ENCODE measurements at regions not wholly inside any gene's neighbourhood (a gene's known extent, or its start where the extent isn't known, plus 50 kb on each side); places are given as distances from the start of the nearest gene placed in this dataset.

DNA sequence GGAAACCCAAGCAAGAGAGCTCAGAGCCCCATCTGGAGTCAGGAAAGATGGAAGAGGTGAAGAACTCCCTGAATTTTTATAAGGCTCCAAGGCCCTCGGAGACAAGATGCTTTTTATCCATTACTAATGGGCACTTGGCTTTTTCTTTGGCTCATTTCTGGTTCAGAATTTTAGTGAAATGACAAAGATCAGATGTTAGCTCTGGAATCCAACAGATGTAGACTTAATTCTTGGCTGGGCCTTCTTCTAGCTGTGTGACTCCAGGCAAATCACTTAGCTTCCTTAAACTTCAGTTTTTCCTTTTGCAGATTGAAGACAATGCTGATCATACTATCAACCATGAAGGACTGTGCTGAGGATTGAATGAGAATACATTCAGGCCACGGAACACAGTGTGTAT lies 85.2 kb downstream of the HRH4 start:
- H3K4me3 Mint-ChIP-seq (ENCODE audit: low read depth, unreplicated experiment) = no peak overlapping the region
- DNase-seq = no peak
- peaks cover 35% of the 10 kb centered on the region for H3K27me3 Mint-ChIP-seq (ENCODE audit: unreplicated experiment)
- H3K9me3 Mint-ChIP-seq (ENCODE audit: low read depth, unreplicated experiment) = no peaks in the 10 kb centered on the region
- intact Hi-C loops (cut with micrococcal nuclease; ENCODE audit: unreplicated experiment) = no loop called here
- H3K36me3 Mint-ChIP-seq (ENCODE audit: insufficient read depth, unreplicated experiment) = no peaks in the 10 kb centered on the region
- no peak overlapping the region for H3K27ac Mint-ChIP-seq (ENCODE audit: unreplicated experiment)
- BruUV-seq (replicated peaks) = no TSS peak
- CTCF ChIA-PET = interaction anchor here (0.9 kb wide), 1 partner anchor 181 kb away, joined by 6 read pairs; no protein-coding TSS in a partner anchor
- TF ChIP-seq, protein P1, sequence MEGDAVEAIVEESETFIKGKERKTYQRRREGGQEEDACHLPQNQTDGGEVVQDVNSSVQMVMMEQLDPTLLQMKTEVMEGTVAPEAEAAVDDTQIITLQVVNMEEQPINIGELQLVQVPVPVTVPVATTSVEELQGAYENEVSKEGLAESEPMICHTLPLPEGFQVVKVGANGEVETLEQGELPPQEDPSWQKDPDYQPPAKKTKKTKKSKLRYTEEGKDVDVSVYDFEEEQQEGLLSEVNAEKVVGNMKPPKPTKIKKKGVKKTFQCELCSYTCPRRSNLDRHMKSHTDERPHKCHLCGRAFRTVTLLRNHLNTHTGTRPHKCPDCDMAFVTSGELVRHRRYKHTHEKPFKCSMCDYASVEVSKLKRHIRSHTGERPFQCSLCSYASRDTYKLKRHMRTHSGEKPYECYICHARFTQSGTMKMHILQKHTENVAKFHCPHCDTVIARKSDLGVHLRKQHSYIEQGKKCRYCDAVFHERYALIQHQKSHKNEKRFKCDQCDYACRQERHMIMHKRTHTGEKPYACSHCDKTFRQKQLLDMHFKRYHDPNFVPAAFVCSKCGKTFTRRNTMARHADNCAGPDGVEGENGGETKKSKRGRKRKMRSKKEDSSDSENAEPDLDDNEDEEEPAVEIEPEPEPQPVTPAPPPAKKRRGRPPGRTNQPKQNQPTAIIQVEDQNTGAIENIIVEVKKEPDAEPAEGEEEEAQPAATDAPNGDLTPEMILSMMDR (IDR thresholded peaks at IDR 0.05; ENCODE audit: unreplicated experiment) = no peak
- no peaks in the 10 kb centered on the region for H3K4me1 Mint-ChIP-seq (ENCODE audit: low read depth, unreplicated experiment)

DNA sequence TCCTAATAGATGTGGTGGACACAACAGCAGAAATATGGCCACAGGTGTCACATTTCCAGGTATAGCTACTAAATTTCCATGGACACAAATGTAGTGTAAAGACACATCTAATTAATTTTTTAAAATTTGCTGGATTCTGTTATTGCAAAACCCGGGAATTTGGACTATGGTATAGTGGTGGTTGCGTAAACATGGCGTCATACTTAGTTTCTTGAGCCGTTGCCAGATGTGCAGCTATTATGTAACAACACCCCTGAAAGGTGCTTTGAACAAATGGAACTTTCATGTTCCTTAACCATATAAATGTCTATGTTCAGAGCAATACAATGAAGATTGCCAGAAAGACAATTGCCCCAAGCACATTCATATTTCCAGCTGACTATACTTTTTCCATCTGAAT lies 85.9 kb downstream of the HRH4 start:
- no peak for DNase-seq
- TF ChIP-seq, protein P1 (IDR thresholded peaks at IDR 0.05; ENCODE audit: unreplicated experiment) = no peak
- intact Hi-C loops (cut with micrococcal nuclease; ENCODE audit: unreplicated experiment) = no loop called here
- H3K36me3 Mint-ChIP-seq (ENCODE audit: insufficient read depth, unreplicated experiment) = no peaks in the 10 kb centered on the region
- no peak overlapping the region for H3K27ac Mint-ChIP-seq (ENCODE audit: unreplicated experiment)
- H3K4me1 Mint-ChIP-seq (ENCODE audit: low read depth, unreplicated experiment) = no peaks in the 10 kb centered on the region
- no peak overlapping the region for H3K4me3 Mint-ChIP-seq (ENCODE audit: low read depth, unreplicated experiment)
- no TSS peak for BruUV-seq (replicated peaks)
- CTCF ChIA-PET = interaction anchor here (0.9 kb wide), 1 partner anchor 180 kb away, joined by 6 read pairs; no protein-coding TSS in a partner anchor
- peaks cover 29% of the 10 kb centered on the region for H3K27me3 Mint-ChIP-seq (ENCODE audit: unreplicated experiment)
- H3K9me3 Mint-ChIP-seq (ENCODE audit: low read depth, unreplicated experiment) = no peaks in the 10 kb centered on the region

DNA sequence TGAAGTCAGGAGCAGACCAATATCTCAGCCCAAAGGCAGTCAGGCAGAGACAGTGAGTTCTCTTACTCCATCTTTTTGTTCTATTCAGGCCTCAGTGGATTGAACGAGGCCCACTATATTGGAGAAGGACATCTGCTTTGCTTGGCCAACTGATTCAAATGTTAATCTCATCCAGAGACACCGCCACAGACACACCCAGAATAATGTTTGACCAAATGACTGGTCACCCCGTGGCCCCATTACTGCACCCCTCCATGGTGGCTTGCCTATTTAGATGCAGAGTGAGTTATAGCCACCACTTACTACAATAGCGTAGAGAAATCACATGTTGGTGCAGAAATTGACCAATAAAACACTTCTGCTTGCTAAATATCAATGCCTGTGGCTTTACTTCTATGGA lies 88.1 kb downstream of the HRH4 start:
- CTCF ChIA-PET = interaction anchor here (0.7 kb wide), 2 partner anchors 865 to 1281 kb away, joined by 4 to 5 read pairs; no protein-coding TSS in a partner anchor
- no peak overlapping the region for H3K4me3 Mint-ChIP-seq (ENCODE audit: low read depth, unreplicated experiment)
- intact Hi-C loops (cut with micrococcal nuclease; ENCODE audit: unreplicated experiment) = no loop called here
- H3K4me1 Mint-ChIP-seq (ENCODE audit: low read depth, unreplicated experiment) = peaks cover 19% of the 10 kb centered on the region
- H3K27me3 Mint-ChIP-seq (ENCODE audit: unreplicated experiment) = peaks cover 18% of the 10 kb centered on the region
- no peak for DNase-seq
- H3K36me3 Mint-ChIP-seq (ENCODE audit: insufficient read depth, unreplicated experiment) = no peaks in the 10 kb centered on the region
- no peak overlapping the region for H3K27ac Mint-ChIP-seq (ENCODE audit: unreplicated experiment)
- BruUV-seq (replicated peaks) = no TSS peak
- TF ChIP-seq, protein P1 (IDR thresholded peaks at IDR 0.05; ENCODE audit: unreplicated experiment) = no peak
- H3K9me3 Mint-ChIP-seq (ENCODE audit: low read depth, unreplicated experiment) = no peaks in the 10 kb centered on the region

DNA sequence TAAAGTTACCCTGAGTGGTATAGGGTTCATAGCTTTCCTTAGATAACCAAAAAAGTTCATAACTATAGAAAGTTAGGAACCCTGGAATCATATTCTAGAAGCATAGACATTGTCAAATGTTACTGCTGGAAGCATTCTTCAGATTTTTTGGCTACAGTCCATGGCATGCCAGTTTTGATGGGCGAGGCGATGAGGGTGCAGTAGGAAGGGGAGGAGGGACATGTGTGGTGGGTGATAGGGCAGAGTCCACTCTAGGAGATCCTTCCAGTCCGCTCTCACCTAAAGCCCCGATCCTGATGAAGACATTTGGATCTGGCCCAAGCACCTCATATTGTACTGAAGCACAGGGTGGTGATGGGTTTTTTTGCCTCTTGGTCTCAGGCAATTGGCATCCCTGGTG lies 91.8 kb downstream of the HRH4 start:
- intact Hi-C loops (cut with micrococcal nuclease; ENCODE audit: unreplicated experiment) = loop anchor here (5.0 kb wide), 1 partner anchor 50 kb away; no protein-coding TSS in a partner anchor
- H3K27me3 Mint-ChIP-seq (ENCODE audit: unreplicated experiment) = peaks cover 21% of the 10 kb centered on the region
- no peak overlapping the region for H3K27ac Mint-ChIP-seq (ENCODE audit: unreplicated experiment)
- no peak overlapping the region for H3K4me3 Mint-ChIP-seq (ENCODE audit: low read depth, unreplicated experiment)
- CTCF ChIA-PET = no interaction called here
- BruUV-seq (replicated peaks) = no TSS peak
- H3K9me3 Mint-ChIP-seq (ENCODE audit: low read depth, unreplicated experiment) = no peaks in the 10 kb centered on the region
- DNase-seq = peak; percentile 21
- no peaks in the 10 kb centered on the region for H3K36me3 Mint-ChIP-seq (ENCODE audit: insufficient read depth, unreplicated experiment)
- TF ChIP-seq, protein P1 (IDR thresholded peaks at IDR 0.05; ENCODE audit: unreplicated experiment) = no peak
- peaks cover 24% of the 10 kb centered on the region for H3K4me1 Mint-ChIP-seq (ENCODE audit: low read depth, unreplicated experiment)
